GM19452 (cell line): ENCODE measurements at regions not wholly inside any gene's neighbourhood (a gene's known extent, or its start where the extent isn't known, plus 50 kb on each side); places are given as distances from the start of the nearest gene placed in this dataset.

Source experiments
- ATAC-seq: cut with Tn5 transposase; IDR thresholded peaks from one replicate; pipeline ENCODE4 v1.9.1; 2021; ENCODE audit not compliant: unreplicated experiment

DNA sequence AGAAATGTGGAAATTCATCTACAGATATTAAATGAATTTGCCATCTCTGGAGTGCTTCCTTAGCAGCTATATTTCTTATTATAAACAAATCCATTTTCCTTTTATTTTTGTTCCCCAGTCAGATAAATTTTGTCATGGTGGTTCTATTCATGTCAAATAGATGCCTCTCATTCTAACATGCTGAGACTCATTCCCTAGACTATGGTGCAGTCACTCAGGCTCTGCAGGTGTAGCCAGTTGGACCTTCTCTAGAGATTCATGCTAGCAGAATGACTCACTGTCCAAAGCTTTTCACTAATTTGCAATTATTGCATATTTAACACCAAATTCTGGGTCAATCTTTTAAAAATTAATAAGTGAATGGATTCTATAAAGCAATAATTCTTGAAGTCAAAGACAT lies 1392.7 kb downstream of the PCDH7 start:
- ATAC-seq, result no peak

DNA sequence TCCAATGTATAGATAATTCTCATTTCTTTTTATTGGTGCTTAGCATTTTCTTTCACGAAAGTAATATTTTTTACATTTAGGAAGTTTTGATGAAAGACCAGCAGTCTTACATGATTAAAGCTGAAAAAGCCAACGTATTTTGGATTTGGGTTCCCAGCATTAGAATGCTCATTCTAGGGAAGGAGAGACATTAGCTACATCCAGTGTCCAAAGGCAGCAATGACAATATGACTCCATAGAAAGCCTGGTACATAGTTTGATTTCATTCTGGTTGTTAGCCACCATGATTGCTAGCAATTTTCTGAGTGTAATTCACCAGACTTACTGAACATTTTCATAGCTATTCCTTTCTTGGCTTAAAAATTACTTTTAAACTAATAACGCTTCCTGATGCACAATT lies 1397.5 kb downstream of the PCDH7 start:
- ATAC-seq, result no peak

- ATAC-seq, result no peak
Measured at GRCh38 chr4:32119907-32120306, 1399.7 kb downstream of the PCDH7 start.

- ATAC-seq, result no peak
Measured at GRCh38 chr4:32128549-32128948, 1408.4 kb downstream of the PCDH7 start.

- ATAC-seq, result no peak
Measured at GRCh38 chr4:32129967-32130366, 1409.8 kb downstream of the PCDH7 start.

DNA sequence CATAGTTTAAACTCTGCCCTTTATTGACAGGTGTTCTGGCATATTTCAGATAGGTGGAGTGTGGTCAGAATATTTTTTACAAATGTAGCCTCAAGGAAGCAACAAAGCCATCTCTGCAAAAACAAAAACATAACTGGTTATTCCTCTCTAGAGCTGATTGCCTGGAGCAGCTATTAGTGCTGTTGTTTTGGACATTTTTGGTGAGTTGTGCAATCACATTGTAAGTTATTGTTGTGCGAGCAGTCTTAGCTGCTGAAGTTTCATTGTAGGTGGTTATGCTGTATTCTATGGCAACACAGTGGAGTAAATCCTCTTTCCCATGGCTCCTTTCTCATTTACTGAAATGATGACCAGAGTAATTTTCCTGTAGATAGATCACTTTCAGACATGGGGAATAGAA lies 1413.0 kb downstream of the PCDH7 start:
- no peak for ATAC-seq

DNA sequence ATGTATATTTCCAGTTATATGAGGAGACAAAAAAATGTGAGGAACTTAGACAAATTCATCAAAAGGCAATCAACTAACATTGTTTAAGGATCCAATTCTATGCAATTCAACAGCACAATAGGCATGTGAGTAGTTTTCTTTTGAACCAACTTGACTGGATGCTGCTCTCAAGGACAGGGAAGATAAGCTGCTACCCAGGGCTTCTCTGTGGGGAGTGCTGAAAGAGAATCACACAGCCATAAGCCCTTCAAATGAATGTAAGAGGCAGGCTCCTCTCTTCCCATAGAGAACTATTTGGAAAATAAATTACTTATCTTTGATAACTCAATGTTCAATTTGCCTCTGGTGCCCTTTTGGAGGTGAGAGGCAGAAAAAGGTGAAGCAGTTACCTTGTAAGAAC lies 1413.6 kb downstream of the PCDH7 start:
- ATAC-seq, result no peak

DNA sequence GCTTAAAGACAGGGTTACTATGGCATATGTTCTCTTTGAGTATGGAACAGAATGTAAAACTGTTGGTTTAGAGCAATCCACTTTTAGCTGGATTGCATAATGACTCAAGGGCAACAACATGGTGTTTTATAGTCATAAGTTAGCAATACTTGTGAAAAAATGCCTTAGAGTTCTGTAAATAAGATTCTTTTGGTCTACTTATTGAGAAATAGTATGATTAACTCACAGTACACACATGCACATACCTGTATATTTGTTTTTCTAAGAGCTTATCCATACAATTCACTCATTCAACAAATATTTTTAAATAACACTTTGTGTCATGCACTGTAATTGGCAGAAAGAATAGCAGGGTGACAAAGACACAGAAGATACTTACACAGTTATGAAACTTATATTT lies 1415.5 kb downstream of the PCDH7 start:
- no peak for ATAC-seq

DNA sequence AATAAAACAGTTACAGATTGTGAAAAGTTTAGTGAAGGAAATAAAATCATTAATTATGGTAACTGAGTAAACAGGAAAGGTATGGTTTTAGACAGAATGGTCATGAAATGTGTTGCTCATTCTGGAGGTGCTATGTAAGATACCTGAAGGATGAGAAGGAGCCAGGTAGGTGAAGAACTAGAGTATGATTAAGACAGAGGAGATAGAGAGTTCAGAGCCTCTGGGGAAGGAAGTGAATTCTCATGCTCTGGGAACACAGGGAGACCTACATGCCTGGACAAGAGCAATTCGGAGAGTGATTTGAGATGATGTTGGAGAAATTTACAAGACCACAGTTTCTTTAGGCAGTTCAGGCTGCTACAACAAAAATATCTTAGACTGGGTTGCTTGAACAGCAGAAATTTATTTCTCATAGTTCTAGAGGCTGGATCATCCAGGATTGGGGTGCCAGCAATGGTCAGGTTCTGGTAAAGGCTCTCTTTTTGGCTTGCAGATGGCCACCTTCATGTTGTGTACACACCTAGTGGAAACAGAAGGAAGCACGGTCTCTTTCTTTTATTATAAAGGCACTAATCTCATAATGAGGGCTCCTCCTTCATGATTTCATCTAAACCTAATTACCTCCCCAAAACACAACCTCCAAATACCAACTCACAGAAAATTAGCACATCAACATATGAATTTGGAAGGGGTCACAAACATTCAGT lies 1416.1 kb downstream of the PCDH7 start:
- ATAC-seq, result no peak

DNA sequence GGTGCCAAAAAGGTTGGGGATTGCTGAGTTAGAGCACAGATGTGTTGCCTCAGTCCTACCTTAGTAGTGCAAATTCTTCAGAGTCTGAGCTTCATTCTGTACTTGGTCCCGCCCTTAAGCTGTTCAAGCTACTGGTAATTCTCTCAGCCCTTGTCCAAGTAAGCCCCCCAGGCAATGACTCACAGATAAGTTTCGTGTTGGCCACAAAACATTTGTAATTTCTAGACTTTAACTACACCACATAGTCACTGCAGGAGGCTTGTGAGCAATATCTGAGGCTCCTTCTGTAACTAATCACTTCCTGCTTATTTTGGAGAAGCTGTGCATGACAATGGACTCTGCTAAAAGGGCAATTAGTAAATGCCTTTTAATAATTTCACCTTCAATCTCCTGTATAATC lies 1420.5 kb downstream of the PCDH7 start:
- ATAC-seq, result no peak

- no peak for ATAC-seq
Measured at GRCh38 chr4:32142075-32142474, 1421.9 kb downstream of the PCDH7 start.

DNA sequence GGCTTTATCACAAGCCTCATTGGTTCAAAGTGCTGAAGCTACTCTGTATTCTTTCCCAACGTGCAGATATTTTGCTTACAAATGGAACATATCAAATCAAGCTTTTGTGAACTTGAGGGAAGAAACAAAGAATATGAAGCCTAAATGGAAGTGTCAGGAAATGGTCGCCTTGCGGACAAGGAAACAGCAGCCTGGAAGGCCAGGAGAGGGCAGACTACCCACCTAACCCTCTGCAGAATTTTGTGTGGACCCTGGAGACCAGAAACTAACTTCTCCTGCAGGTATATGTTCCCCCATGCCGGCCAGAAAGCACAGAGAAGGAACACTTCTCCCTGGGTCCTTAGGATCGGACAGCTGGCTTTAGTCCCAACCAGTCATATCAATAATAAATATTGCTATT lies 1425.8 kb downstream of the PCDH7 start:
- ATAC-seq, result no peak

- no peak for ATAC-seq
Measured at GRCh38 chr4:32147446-32148085, 1427.4 kb downstream of the PCDH7 start.

- ATAC-seq, result no peak
Measured at GRCh38 chr4:32148111-32148666, 1428.0 kb downstream of the PCDH7 start.

DNA sequence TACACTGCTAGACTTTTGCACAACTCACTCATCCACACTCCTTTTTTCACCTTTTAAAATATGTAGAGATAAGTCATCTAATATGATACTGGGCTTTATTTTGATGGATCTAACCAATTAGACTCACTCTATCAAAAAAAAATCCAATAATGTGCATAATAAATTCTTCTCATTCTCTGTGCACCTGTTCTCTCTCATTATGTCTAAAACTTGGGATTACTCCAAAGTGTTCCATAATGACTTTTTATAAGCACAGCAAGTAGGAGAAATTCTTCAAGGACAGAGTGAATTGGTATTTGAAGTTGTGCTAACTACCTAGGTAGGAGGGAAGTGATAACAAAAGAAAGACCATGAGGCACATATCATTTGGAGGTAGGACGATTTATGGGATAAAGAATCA lies 1438.8 kb downstream of the PCDH7 start:
- no peak for ATAC-seq

GRCh38 chr4:32161392-32161791 lies 1441.2 kb downstream of the PCDH7 start:
- ATAC-seq, result no peak

GRCh38 chr4:32163125-32163524 lies 1443.0 kb downstream of the PCDH7 start:
- ATAC-seq, result no peak

GRCh38 chr4:32169841-32170240 lies 1449.7 kb downstream of the PCDH7 start:
- ATAC-seq, result no peak

DNA sequence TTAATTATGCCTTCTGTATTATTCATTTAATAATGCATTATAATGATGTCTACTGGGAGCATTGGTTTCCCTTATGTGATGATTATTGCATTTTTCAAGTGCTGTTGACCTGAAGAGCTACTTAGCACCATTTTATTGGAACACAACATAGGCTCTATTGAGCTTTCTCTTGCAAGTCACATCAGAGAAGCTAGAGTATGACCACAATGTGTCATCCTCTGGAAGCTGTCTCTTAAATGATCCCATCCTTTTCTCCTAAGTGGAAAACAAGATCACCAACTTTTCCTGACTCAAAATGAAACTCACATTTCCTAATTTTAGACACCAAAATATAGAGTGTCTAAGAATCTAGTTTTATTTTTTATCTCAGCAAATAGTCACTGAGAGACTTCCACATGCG lies 1451.9 kb downstream of the PCDH7 start:
- ATAC-seq, result no peak

DNA sequence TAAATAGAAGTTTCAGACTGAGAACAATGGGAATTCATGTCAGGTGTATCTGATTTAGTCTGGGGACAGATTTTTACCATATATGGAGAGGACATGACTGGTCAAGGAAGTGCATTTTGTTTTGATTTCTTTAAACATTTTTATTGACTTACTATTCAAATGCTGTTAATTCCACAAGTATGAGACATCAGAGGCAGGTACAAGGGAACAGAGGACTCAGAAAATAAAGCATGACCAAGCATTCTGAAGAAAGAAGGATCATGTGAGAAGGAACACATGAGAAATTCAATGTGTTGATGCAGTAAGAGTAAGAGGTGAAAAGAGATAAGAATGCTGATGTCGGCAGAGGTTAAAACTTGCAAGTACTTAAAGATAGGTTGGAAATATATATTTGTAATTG lies 1452.6 kb downstream of the PCDH7 start:
- no peak for ATAC-seq

GRCh38 chr4:32180086-32180485 lies 1459.9 kb downstream of the PCDH7 start:
- ATAC-seq, result no peak

GRCh38 chr4:32184186-32184585 lies 1464.0 kb downstream of the PCDH7 start:
- ATAC-seq, result no peak

DNA sequence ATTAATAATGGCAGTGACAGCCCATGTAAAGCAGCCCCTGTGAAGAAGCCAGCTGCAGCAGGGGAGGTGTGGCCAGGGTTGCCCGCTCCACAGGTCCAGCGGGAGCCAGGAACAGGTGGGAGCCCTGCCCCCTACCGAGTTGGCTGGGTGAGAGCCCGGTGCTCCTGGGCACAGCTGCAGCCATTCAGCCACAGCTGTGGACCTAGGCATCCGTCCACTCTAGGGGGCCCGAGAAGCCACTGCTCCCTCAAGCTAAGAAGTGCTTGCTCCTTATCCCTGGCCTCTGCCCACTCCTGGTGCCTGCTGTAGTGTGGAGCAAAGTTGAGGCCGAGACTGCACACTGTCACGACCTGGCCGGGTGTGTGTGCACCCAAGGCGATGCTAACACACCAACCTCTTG lies 1469.0 kb downstream of the PCDH7 start:
- ATAC-seq, result no peak
